GM19397 (cell line): ENCODE measurements at regions not wholly inside any gene's neighbourhood (a gene's known extent, or its start where the extent isn't known, plus 50 kb on each side); places are given as distances from the start of the nearest gene placed in this dataset.
"Not testable (repeated sequence)": the region's sequence is repeated elsewhere in the genome, so short reads cannot be mapped to it uniquely, and the experiment has no call there.

Experiments used
- ATAC-seq: cut with Tn5 transposase; IDR thresholded peaks from one replicate; pipeline ENCODE4 v1.9.1; 2021; ENCODE audit warnings: mild to moderate bottlenecking, moderate library complexity; ENCODE audit not compliant: unreplicated experiment

DNA sequence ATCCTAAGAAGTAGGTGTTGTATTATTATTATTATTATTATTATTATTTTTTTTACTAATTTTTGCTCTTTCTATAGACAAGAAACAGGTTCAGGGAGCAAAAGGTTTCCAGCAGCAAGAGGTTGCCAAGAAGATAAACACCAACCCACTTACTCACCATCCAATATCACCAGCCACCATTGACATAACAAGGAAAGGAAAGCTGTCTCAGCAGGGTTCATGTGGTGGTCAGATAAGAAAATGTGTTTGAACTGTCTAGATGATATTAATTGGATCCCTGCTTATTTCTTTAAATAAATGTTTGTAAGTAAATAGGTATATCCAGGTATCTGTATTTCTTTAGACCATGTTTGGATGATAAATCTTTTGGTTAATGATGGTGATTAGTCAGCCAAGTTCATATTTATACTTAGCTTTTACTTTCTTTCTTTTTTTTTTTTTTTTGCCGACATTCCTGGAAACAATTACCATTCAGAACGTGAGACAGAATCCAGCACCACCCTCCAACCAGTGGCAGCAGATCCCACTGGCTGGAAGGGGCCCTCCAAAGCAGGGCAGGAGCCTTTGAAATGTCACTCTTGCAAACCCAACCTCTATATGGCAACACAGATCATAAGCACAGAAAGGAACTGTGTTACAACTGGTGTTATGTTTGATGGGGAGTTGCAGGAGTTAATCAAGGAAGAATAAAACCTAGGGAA lies 139.2 kb upstream of the ECI2 start:
- ATAC-seq = no peak

GRCh38 chr6:4272996-4273395 lies 137.6 kb upstream of the ECI2 start:
- no peak for ATAC-seq

GRCh38 chr6:4271761-4272470 lies 136.5 kb upstream of the ECI2 start:
- ATAC-seq = no peak

DNA sequence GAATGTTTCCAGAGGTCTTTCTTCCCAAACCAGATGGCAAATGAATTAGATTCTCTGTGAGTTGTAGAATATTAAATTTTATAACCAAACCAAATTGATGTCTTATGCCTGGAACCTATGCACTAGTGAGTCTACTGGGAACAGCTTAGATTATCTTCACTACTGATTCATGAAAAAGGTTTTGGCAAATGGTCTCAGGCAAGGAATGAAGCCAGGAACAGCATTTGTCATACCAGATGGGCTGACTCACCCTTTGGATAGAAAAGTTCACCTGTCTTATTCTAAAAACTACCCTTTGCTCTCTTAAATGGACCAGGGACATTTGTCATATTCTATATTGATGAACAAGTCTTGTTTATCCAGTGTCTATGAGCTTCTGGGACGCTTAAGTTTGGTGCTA lies 135.4 kb upstream of the ECI2 start:
- ATAC-seq = no peak

DNA sequence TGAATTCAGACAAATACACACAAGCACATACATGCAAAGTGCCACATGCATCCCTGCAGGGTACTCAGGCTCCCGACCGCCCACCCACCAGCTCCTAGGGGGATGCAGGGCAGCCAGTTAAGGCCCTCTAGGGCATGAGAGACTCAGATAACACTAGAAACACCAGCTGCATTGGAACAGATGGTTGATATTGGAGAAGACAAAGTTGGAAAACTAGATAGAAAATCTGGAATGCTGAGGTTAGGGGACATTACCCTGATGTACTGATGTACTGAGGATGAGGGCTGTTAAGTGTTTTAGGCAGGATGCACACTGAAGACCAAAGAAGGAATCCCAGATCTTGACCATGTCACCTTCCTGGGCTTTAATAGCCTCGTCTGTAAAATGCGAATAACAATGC lies 134.6 kb upstream of the ECI2 start:
- ATAC-seq = no peak

DNA sequence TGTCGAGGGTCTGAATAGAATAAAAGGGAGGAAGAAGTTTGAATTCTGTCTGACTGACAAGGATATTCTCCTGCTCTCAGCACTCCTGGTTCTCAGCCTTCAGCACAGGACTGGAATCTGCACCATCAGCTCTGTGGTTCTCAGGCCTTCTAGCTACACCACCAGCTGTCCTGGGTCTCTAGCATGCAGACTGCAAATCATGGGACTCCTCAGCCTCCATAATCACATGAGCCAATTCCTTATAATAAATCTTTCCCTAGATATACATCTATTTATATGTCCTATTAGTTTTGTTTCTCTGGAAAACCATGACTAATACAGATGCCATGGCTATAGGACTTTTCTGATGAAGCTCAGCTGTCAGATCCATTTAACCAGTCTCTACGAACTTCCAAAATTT lies 132.8 kb upstream of the ECI2 start:
- no peak for ATAC-seq

- ATAC-seq = no peak
Measured at GRCh38 chr6:4265740-4266139, 130.4 kb upstream of the ECI2 start.

GRCh38 chr6:4264601-4265000 lies 129.2 kb upstream of the ECI2 start:
- ATAC-seq = no peak

GRCh38 chr6:4264081-4264480 lies 128.7 kb upstream of the ECI2 start:
- no peak for ATAC-seq

- no peak for ATAC-seq
Measured at GRCh38 chr6:4262526-4262925, 127.2 kb upstream of the ECI2 start.

DNA sequence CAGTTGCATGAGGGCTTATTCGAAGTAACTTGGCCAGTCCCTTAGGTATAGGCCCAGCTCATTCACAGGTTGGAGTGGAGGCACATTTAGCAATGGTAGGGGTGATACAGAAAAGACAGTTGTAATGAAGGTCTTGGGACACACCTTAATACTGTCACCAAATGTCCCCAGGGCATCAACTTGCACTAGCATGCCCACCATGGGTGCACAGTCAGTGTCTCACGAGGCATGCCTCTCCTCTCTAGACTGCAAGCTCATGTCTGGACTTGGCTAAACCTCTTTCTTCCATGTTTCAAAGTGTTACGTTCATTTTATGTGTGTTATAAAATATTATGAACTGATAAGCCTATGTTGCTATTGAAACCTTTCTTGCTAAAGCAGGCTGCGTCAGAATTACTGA lies 124.0 kb upstream of the ECI2 start:
- no peak for ATAC-seq

DNA sequence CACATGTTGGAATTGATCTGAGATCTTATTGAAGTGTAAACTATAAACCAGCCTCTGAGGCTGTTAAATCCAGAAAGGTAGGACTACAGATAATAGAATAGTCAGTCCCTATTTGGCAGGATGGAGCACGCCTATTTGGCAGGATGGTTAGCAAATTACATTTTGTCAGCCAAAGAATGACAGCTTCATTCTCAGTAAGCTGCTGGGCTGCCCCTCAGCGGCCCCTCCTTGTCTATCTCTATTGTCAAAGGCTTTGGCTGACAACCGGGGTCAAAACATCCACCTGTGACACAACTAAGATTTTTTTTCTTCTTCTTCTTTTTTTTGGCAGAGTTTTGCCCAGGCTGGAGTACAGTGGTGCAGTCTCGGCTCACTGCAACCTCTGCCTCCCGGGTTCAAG lies 123.4 kb upstream of the ECI2 start:
- ATAC-seq = no peak

GRCh38 chr6:4256969-4257368 lies 121.6 kb upstream of the ECI2 start:
- no peak for ATAC-seq

GRCh38 chr6:4253604-4254231 lies 118.3 kb upstream of the ECI2 start:
- no peak for ATAC-seq

DNA sequence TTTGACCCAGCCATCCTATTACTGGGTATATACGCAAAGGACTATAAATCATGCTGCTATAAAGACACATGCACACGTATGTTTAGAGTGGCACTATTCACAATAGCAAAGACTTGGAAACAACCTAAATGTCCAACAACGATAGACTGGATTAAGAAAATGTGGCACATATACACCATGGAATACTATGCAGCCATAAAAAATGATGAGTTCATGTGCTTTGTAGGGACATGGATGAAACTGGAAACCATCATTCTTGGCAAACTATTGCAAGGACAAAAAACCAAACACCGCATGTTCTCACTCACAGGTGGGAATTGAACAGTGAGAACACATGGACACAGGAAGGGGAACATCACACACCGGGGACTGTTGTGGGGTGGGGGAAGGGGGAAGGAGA lies 117.1 kb upstream of the ECI2 start:
- not testable (repeated sequence) for ATAC-seq

DNA sequence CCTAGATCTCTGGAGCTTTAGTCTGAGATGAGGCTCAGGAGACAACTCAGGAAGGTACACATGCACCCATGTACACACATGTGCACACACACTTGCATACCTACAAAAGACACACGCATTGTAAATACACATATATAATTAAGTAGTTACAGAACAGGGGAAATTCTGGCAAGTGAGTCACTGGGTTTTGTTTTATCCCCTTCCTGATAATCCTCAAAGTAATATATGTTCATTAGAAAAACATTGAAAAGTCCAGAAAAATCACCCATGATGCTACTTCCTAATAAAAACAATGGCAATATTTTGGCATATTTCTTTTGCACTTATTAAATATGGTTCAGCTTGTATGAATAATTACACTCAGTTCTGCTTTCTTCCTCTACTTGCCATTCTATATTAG lies 115.3 kb upstream of the ECI2 start:
- ATAC-seq = no peak

DNA sequence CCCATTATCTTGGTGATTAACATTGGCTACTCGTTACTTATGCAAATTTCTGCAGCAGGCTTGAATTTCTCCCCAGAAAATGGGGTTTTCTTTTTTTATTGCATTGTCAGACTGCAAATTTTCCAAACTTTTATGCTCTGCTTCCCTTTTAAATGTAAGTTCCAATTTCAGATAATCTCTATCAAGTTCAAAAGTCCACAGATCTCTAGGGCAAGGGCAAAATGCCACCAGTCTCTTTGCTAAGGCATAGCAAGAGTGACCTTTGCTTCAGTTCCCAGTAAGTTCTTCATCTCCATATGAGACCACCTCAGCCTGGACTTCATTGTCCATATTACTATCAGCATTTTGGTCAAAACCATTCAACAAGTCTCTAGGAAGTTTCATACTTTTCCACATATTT lies 108.5 kb upstream of the ECI2 start:
- ATAC-seq = not testable (repeated sequence)

GRCh38 chr6:4243237-4243636 lies 107.9 kb upstream of the ECI2 start:
- no peak for ATAC-seq

DNA sequence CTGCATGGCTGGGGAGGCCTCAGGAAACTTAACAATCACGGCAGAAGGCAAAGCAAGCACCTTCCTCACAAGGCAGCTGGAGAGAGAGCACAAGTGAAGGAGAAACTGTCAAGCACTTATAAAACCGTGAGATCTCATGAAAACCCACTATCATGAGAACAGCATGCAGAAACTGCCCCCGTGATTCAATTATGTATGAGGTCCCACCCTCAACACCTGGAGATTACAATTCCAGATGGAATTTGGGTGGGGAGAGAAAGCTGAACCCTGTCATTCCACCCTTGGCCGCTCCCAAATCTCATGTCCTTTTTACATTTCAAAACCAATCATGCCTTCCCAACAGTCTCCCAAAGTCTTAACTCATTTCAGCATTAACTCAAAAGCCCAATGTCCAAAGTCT lies 107.2 kb upstream of the ECI2 start:
- ATAC-seq = no peak

DNA sequence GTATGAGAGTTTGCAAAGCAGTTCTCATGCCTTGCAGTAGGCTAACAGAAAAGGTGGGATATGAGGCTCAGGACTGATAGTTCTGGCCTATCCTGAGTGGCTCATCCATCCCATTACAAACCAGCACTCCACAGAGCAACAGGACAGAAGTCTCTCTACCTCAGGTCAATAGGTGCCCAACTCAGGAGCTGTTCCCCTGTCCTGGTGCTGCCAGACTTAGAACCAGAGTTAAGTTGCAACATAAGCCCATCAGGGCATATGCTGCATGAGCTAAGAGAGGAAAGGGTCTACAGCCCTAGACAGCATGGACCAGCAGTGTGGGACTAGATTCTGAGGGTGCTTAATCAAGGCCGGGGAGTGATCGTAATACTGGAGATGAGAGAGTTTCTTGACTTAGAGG lies 104.8 kb upstream of the ECI2 start:
- no peak for ATAC-seq

DNA sequence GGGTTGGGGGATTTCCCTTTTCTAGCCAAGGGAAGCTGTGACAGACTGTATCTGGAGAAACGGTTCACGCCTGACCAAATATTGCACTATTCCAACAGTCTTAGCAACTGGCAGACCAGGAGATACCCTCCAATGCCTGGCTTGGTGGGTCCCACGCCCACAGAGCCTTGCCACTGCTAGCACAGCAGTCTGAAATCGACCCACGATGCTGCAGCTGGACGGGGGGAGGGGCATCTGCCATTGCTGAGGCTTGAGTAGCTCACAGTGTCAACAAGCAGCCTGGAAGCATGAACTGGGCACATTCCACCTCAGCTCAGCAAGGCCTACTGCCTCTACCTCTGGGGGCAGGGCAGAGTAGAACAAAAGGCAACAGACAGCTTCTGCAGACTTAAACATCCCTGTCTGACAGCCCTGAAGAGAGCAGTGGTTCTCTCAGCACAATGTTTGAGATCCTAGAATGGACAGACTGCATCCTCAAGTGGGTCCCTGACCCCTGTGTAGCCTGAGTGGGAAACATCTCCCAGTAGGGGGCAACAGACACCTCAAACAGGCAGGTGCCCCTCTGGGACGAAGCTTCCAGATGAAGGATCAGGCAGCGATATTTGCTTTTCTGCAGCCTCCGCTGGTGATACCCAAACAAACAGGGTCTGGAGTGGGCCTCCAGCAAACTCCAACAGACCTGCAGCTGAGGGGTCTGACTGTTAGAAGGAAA lies 89.9 kb upstream of the ECI2 start:
- no peak for ATAC-seq
